ENCODE measurements at regions not wholly inside any gene's neighbourhood (a gene's known extent, or its start where the extent isn't known, plus 50 kb on each side); places are given as distances from the start of the nearest gene placed in this dataset.

GRCh38 chr13:109844396-109844795, 58.0 kb upstream of the IRS2 start:
- peaks cover 0 to 51% (median 0%) of the 10 kb centered on the region in 7 donors for H3K27me3 ChIP-seq (replicated peaks in 1 of 7)
- no peaks in the 10 kb centered on the region for H3K4me1 ChIP-seq
- no peak overlapping the region for H3K27ac ChIP-seq
- no peaks in the 10 kb centered on the region for H3K9me3 ChIP-seq
- TF ChIP-seq POLR2A (IDR thresholded peaks at IDR 0.05) (no peak), POLR2AphosphoS5 (IDR thresholded peaks at IDR 0.05) (no peak), CTCF (IDR thresholded peaks at IDR 0.05 in 8 of 11, conservative IDR thresholded peaks at IDR 0.05 in 3 of 11) (no peak)
- DNase-seq, result no peak
- 81 to 89% (median 86%) methylated on average over 9 of the region's 9 CpGs for WGBS, 5 donors
- H3K4me3 ChIP-seq, result no peak overlapping the region
- H3K36me3 ChIP-seq, result no peaks in the 10 kb centered on the region
- intact Hi-C loops (cut with DNase I; ENCODE audit: low total_unique reads), result no loop called here

- TF ChIP-seq POLR2A (IDR thresholded peaks at IDR 0.05) (no peak), POLR2AphosphoS5 (IDR thresholded peaks at IDR 0.05) (no peak), CTCF (IDR thresholded peaks at IDR 0.05 in 8 of 11, conservative IDR thresholded peaks at IDR 0.05 in 3 of 11) (no peak)
- DNase-seq, result no peak
- Histone ChIP-seq H3K27ac (no peak overlapping the region), H3K27me3 (replicated peaks in 1 of 7) (peaks cover 0 to 58% (median 0%) of the 10 kb centered on the region in 7 donors), H3K4me3 (no peak overlapping the region), H3K36me3 (no peaks in the 10 kb centered on the region), H3K4me1 (no peaks in the 10 kb centered on the region), H3K9me3 (no peaks in the 10 kb centered on the region)
- 89 to 94% (median 90%) methylated on average over 8 of the region's 8 CpGs for WGBS, 5 donors
- intact Hi-C loops (cut with DNase I; ENCODE audit: low total_unique reads), result no loop called here
These were observed 57.3 kb upstream of the IRS2 start for GRCh38 chr13:109843695-109844094.

GRCh38 chr13:109842212-109842920, 56.0 kb upstream of the IRS2 start:
- intact Hi-C loops (cut with DNase I; ENCODE audit: low total_unique reads), result no loop called here
- no peak overlapping the region for H3K27ac ChIP-seq
- no peak overlapping the region for H3K4me3 ChIP-seq
- no peaks in the 10 kb centered on the region for H3K9me3 ChIP-seq
- H3K4me1 ChIP-seq, result no peaks in the 10 kb centered on the region
- H3K36me3 ChIP-seq, result no peaks in the 10 kb centered on the region
- no peak for TF ChIP-seq POLR2AphosphoS5 (IDR thresholded peaks at IDR 0.05)
- no peak for TF ChIP-seq CTCF (IDR thresholded peaks at IDR 0.05 in 8 of 11, conservative IDR thresholded peaks at IDR 0.05 in 3 of 11)
- TF ChIP-seq POLR2A (IDR thresholded peaks at IDR 0.05), result no peak
- DNase-seq, result no peak
- peaks cover 0 to 51% (median 0%) of the 10 kb centered on the region in 7 donors for H3K27me3 ChIP-seq (replicated peaks in 1 of 7)
- 80 to 87% (median 81%) methylated on average over 4 to 6 of the region's 6 CpGs for WGBS, 5 donors

- intact Hi-C loops (cut with DNase I; ENCODE audit: low total_unique reads), result no loop called here
- no peaks in the 10 kb centered on the region for H3K4me1 ChIP-seq
- H3K36me3 ChIP-seq, result no peaks in the 10 kb centered on the region
- no peak for TF ChIP-seq POLR2A (IDR thresholded peaks at IDR 0.05)
- no peak for TF ChIP-seq CTCF (IDR thresholded peaks at IDR 0.05 in 8 of 11, conservative IDR thresholded peaks at IDR 0.05 in 3 of 11)
- TF ChIP-seq POLR2AphosphoS5 (IDR thresholded peaks at IDR 0.05), result no peak
- H3K27ac ChIP-seq, result no peak overlapping the region
- H3K9me3 ChIP-seq, result no peaks in the 10 kb centered on the region
- peaks cover 0 to 50% (median 0%) of the 10 kb centered on the region in 7 donors for H3K27me3 ChIP-seq (replicated peaks in 1 of 7)
- no peak for DNase-seq
- 85 to 91% (median 91%) methylated on average over 4 of the region's 4 CpGs for WGBS, 5 donors
- no peak overlapping the region for H3K4me3 ChIP-seq
These were observed 54.5 kb upstream of the IRS2 start for GRCh38 chr13:109840893-109841287.
